A549 (cell line): ENCODE measurements at regions not wholly inside any gene's neighbourhood (a gene's known extent, or its start where the extent isn't known, plus 50 kb on each side); places are given as distances from the start of the nearest gene placed in this dataset.

ENCODE experiments used
- BHLHE40 ChIP-seq: IDR thresholded peaks from 2 replicates; pipeline ENCODE4 v1.6.1; 2012; ENCODE audit warnings: low read depth, low read length, inconsistent platforms
- EP300 ChIP-seq, 2 experiments: fragments of >200 bp; sonication (Bioruptor Twin); formaldehyde crosslinking; IDR thresholded peaks; 2 replicates in 1 of 2; 3 replicates in 1 of 2; pipeline ENCODE4 v1.6.1; 2016 to 2017
- FOSB ChIP-seq: fragments of 250-450 bp; sonication (Bioruptor Pico); IDR thresholded peaks from 2 replicates; pipeline ENCODE4 v1.5.0; 2020; ENCODE audit warnings: mild to moderate bottlenecking, moderate library complexity
- HDAC2 ChIP-seq: fragments of 200-600 bp; sonication (generic); IDR thresholded peaks from 2 replicates; pipeline ENCODE4 v1.6.1; 2016
- HOXB5 ChIP-seq: fragments of 250-450 bp; sonication (Bioruptor Pico); IDR thresholded peaks from 2 replicates; pipeline ENCODE4 v1.5.0; 2020; ENCODE audit warnings: mild to moderate bottlenecking, moderate library complexity
- JUN ChIP-seq, 2 experiments: fragments of >200 bp; sonication (Bioruptor Twin); formaldehyde crosslinking; IDR thresholded peaks; 2 replicates in 1 of 2; 3 replicates in 1 of 2; pipeline ENCODE4 v1.6.1; 2016 to 2017
- MAZ ChIP-seq: fragments of 150-350 bp; IDR thresholded peaks from 2 replicates; pipeline ENCODE4 v1.6.1; 2014; ENCODE audit warnings: antibody characterized with exemption, low read depth, low read length, borderline replicate concordance
- MYC ChIP-seq: IDR thresholded peaks from 2 replicates; pipeline ENCODE4 v1.6.1; 2012; ENCODE audit warnings: mild to moderate bottlenecking, inconsistent platforms, low read length, improper control_type of control experiment, borderline replicate concordance
- POLR2A ChIP-seq: IDR thresholded peaks from 2 replicates; pipeline ENCODE4 v1.6.1; 2012; ENCODE audit warnings: mild to moderate bottlenecking, low read length
- RCOR1 ChIP-seq: fragments of 150-350 bp; IDR thresholded peaks from 2 replicates; pipeline ENCODE4 v1.6.1; 2014; ENCODE audit warnings: antibody characterized with exemption, low read length, low read depth
- REST ChIP-seq: fragments of 200-600 bp; sonication (generic); IDR thresholded peaks from 2 replicates; pipeline ENCODE4 v1.6.1; 2016; ENCODE audit warnings: antibody characterized with exemption, mild to moderate bottlenecking, moderate library complexity
- SMC3 ChIP-seq: fragments of >200 bp; sonication (Bioruptor Twin); formaldehyde crosslinking; IDR thresholded peaks from 3 replicates; pipeline ENCODE4 v1.6.1; 2018; ENCODE audit warnings: inconsistent platforms
- SREBF2 ChIP-seq: fragments of 450-650 bp; IDR thresholded peaks from 2 replicates; pipeline ENCODE4 v1.6.1; 2014; ENCODE audit warnings: mild to moderate bottlenecking, moderate library complexity
- TF ChIP-seq, protein P1 (sequence below): fragments of >200 bp; sonication (Bioruptor Twin); formaldehyde crosslinking; IDR thresholded peaks from 3 replicates; pipeline ENCODE4 v1.5.1; 2016

DNA sequence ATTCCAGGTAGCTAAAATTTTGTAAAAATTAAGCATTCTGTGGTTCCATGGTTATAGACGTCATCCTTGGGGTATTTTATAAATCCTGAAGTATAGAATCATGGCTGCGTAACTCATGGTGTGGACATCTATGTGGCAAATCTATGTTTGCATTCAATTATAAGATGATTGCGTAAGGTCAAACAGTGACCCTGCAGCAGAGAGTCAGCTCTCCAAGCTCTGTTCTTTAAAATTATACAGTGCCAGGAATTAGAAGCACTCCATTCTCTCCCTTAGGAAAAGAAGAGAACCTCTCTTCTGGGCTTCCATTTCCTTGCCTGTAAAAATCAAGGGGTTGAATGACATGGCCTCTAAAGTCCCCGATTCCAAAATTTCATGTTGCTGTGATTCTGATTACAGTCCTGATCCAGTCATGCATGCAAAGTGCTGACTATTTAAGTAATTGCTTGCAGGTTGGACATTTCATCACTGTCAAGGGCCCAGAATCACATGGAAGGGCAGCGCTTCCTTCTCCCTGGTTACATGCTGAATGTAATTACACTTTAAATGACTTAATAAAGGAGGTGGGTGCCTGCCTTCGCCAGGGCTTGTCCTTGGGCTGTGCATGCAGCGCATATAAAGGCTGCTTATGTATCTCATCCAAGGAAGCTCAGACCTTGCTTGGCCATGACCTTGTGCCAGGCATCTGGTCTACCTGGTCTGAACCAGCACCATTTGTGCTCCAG is 550.7 kb downstream of the TYW1 start:
- TF ChIP-seq, protein P1, sequence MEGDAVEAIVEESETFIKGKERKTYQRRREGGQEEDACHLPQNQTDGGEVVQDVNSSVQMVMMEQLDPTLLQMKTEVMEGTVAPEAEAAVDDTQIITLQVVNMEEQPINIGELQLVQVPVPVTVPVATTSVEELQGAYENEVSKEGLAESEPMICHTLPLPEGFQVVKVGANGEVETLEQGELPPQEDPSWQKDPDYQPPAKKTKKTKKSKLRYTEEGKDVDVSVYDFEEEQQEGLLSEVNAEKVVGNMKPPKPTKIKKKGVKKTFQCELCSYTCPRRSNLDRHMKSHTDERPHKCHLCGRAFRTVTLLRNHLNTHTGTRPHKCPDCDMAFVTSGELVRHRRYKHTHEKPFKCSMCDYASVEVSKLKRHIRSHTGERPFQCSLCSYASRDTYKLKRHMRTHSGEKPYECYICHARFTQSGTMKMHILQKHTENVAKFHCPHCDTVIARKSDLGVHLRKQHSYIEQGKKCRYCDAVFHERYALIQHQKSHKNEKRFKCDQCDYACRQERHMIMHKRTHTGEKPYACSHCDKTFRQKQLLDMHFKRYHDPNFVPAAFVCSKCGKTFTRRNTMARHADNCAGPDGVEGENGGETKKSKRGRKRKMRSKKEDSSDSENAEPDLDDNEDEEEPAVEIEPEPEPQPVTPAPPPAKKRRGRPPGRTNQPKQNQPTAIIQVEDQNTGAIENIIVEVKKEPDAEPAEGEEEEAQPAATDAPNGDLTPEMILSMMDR: no peak
- TF ChIP-seq MYC (no peak), SREBF2 (no peak), HDAC2 (no peak), REST (no peak), POLR2A (no peak), RCOR1 (no peak), SMC3 (no peak), MAZ (no peak), BHLHE40 (no peak), FOSB (no peak), EP300 (IDR thresholded peaks at IDR 0.05) (no peak), HOXB5 (no peak), JUN (IDR thresholded peaks at IDR 0.05) (no peak)
